NCI-H2081 (cell line): ENCODE measurements at regions not wholly inside any gene's neighbourhood (a gene's known extent, or its start where the extent isn't known, plus 50 kb on each side); places are given as distances from the start of the nearest gene placed in this dataset.
"Not testable (repeated sequence)": the region's sequence is repeated elsewhere in the genome, so short reads cannot be mapped to it uniquely, and the experiment has no call there.

Experiments used
- DNase-seq, 2 experiments: peaks; one replicate each; lab custom pipeline; 2025; lab: John Stamatoyannopoulos, UW

- DNase-seq: not testable (repeated sequence)
Observed at GRCh38 chr3:94846251-94846650, 783.4 kb downstream of the NSUN3 start.

GRCh38 chr3:94862703-94863102 is 799.8 kb downstream of the NSUN3 start:
- peak; percentile 51 to 67 for DNase-seq

- no peak for DNase-seq
Observed at GRCh38 chr3:94869059-94869547, 806.2 kb downstream of the NSUN3 start.

- DNase-seq: no peak
Observed at GRCh38 chr3:94873751-94874150, 810.9 kb downstream of the NSUN3 start.

GRCh38 chr3:94875149-94875548 is 812.3 kb downstream of the NSUN3 start:
- DNase-seq: no peak

GRCh38 chr3:94887065-94887464 is 824.2 kb downstream of the NSUN3 start:
- no peak for DNase-seq

- peak; percentile 15 to 62 for DNase-seq
Observed at GRCh38 chr3:94896994-94897393, 834.1 kb downstream of the NSUN3 start.

- no peak for DNase-seq
Observed at GRCh38 chr3:94904156-94904674, 841.4 kb downstream of the NSUN3 start.

GRCh38 chr3:94909726-94910125 is 846.9 kb downstream of the NSUN3 start:
- no peak for DNase-seq

GRCh38 chr3:94912656-94913055 is 849.8 kb downstream of the NSUN3 start:
- DNase-seq: no peak

- DNase-seq: no peak
Observed at GRCh38 chr3:94927175-94927574, 864.3 kb downstream of the NSUN3 start.

- no peak for DNase-seq
Observed at GRCh38 chr3:94928921-94929320, 866.1 kb downstream of the NSUN3 start.

- DNase-seq: no peak
Observed at GRCh38 chr3:94935738-94936580, 873.1 kb downstream of the NSUN3 start.

GRCh38 chr3:94937980-94938379 is 875.1 kb downstream of the NSUN3 start:
- DNase-seq: no peak

GRCh38 chr3:94946683-94947082 is 883.8 kb downstream of the NSUN3 start:
- DNase-seq: no peak

GRCh38 chr3:94961423-94962100 is 898.7 kb downstream of the NSUN3 start:
- DNase-seq: peak; percentile 46 to 68

- DNase-seq: no peak
Observed at GRCh38 chr3:94965867-94966475, 903.1 kb downstream of the NSUN3 start.

- DNase-seq: no peak
Observed at GRCh38 chr3:94967196-94967595, 904.3 kb downstream of the NSUN3 start.

- no peak for DNase-seq
Observed at GRCh38 chr3:94968519-94968918, 905.7 kb downstream of the NSUN3 start.

- no peak for DNase-seq
Observed at GRCh38 chr3:94972066-94972465, 909.2 kb downstream of the NSUN3 start.

- peak in 1 of 2 experiments; percentile 34 for DNase-seq
Observed at GRCh38 chr3:94978084-94978483, 915.2 kb downstream of the NSUN3 start.

- no peak for DNase-seq
Observed at GRCh38 chr3:94985778-94986177, 922.9 kb downstream of the NSUN3 start.
